HL-60/S4 (cell line): ENCODE measurements at regions not wholly inside any gene's neighbourhood (a gene's known extent, or its start where the extent isn't known, plus 50 kb on each side); places are given as distances from the start of the nearest gene placed in this dataset.

Experiments used
- in situ Hi-C: fragments of 300-500 bp; cut with MboI; formaldehyde crosslinking; loops from 2 replicates; pipeline ENCODE4 v1.14.3; 2022; ENCODE audit warnings: low sequenced_read_pairs

DNA sequence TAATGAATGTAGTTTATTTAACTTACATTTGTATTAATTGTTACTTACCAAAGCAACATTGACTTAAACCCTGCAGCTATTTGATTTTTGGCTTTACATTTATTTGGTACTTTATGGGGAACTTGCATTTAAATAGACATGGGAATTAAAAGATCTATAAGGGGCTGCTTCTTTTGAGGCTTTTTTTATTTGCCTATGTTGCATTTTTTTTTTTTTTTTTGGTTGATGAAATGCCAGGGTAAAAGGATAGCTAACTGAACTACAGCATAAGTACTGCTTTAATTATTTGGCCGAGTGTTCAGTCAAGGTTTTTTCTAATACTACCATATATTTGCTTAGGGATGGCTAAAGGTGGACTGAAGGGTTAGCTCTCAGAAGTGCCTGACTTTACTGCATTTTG, 62.5 kb upstream of the CDH4 start:
- in situ Hi-C loops: no loop called here

GRCh38 chr20:61191096-61191495, 61.0 kb upstream of the CDH4 start:
- in situ Hi-C loops: no loop called here

- in situ Hi-C loops: no loop called here
Measured at GRCh38 chr20:61192337-61192950, 59.6 kb upstream of the CDH4 start.

GRCh38 chr20:61193164-61193563, 58.9 kb upstream of the CDH4 start:
- in situ Hi-C loops: no loop called here
